ENCODE measurements at regions not wholly inside any gene's neighbourhood (a gene's known extent, or its start where the extent isn't known, plus 50 kb on each side); places are given as distances from the start of the nearest gene placed in this dataset.

DNA sequence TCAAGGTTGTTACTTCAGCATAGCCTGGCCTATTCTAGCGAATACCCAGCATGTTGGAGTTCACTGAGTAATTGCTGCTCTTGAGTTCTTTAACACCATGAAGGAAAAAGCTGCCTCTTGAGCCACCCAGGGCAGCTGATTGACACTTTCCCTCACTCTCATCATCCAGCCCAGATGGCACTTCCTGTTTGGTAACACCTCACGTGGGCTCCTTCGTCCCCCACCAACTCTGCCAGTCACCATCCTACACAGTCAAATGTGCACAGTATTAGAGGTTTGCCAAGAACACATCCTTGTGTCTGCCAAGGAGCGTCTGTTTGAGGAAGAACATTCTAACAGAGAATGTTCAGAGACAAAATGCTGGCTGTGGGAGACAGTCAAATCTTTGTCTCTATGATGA lies 266.3 kb downstream of the RPLP1 start:
- no peak for DNase-seq

DNA sequence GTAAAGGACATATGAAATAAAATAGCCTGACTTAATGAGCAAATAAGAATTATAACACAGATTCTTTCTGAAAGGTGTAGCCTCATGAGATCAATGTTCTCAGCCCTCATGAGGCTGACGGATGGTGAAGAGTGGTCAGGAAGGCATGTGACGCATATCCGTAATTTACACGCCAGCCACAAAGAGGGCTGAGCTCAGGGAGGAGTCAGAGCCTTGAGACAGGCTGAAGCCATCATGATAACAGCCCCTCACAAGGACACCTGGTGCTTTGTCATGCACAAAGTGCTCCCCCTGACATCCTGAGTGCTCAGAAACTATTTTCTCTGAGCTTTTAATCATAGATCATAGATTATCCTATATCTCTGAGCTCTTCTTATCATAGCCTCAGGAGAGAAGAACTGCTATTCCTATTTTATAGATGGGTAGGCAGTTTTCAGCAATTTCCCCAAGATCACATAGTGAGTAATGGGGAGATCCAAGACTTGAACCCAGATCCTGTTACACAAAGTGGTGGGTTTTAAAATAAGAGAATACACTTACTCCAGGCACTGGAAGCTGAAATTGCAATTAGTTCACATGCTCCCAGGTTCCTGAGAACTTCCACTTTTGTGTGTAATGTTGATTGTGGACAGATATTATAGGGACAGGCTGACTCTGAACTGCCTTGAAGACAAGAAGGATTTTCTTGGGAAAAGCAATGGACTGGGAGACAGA lies 267.1 kb downstream of the RPLP1 start:
- no peak for DNase-seq

DNA sequence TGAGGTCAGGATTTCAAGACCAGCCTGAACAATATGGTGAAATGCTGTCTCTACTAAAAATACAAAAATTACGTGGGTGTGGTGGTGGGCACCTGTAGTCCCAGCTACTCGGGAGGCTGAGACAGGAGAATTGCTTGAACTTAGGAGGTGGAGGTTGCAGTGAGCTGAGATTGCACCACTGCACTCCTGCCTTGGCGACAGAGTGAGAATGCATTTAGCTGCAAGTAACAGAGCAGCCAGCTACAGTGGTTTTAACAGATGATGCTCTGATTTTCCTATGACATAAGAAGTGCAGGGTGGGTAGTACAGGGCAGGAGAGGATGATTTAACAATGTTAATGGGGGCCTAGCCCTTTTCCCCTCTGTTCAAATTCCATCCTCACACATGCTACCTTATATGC lies 267.9 kb downstream of the RPLP1 start:
- DNase-seq: no peak

DNA sequence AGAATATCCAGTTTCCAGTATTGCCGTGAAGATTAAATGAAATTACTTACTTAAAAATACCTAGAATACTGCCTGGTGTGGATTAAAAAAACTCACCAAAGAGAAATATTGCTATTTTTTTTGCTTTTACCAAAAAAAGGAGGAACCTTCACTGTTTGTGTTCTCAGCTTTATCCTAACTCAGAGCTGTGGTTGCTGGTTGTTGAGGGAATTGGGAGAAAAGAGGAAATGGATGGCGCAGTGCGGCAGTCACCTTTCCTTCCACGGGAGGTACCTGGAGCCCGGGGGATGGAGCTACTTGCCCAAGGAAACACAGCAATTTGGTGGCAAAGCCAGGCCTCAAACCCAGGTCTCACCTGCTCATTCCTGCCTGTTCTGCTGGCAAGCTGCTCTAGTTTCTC lies 270.3 kb downstream of the RPLP1 start:
- no peak for DNase-seq

DNA sequence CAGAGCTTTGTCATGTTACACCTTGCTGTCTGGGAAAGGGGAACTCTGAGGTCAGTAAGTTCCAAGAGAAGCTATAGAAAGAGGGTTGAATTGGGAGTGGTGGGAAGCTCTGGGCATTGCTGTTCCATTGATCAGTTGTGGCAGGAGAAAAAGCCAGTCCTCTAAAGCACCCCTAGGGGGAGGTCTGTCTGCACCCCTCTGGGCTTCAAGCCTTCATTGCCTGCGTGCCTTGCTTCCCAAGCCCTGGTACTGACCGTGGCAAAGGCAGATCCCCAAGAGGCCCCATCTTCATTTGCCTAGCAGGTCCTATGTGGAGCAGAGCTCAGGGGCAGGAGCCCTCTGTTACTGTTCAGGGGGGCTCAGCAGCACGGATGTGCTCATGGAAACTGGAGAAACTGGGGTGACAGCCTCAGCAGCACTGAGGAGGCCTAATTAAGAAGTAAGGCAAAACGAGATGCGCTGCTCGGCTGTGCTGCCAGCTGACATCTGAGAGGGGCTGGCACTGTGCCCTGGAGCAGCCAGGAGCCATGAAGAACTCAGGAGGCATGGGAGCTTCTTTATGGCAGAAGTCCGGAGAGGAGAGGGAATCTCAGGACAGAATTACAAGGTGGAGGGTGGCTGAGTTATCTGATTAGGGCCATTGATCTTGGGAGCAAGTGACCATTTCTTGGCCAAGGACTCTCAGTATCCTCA lies 270.9 kb downstream of the RPLP1 start:
- DNase-seq: no peak

DNA sequence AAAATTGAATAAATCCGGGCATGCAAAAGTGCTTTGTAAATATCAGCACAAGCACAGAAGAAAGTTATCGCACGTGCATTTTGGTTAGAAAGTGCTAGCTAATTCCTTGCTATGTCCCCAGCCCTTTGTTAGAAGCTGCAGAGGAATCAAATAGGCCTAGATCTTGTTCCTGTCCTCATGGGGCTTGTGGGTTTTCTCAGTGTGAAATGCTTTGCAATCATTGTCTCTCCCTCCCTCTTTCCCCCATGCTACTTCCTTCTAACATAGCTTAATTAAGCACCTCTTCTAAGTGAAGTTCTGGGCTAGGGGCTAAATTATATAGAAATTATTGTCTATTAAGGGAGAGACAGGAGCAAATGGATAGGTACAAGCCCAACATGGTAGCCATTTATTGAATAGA lies 271.7 kb downstream of the RPLP1 start:
- no peak for DNase-seq

DNA sequence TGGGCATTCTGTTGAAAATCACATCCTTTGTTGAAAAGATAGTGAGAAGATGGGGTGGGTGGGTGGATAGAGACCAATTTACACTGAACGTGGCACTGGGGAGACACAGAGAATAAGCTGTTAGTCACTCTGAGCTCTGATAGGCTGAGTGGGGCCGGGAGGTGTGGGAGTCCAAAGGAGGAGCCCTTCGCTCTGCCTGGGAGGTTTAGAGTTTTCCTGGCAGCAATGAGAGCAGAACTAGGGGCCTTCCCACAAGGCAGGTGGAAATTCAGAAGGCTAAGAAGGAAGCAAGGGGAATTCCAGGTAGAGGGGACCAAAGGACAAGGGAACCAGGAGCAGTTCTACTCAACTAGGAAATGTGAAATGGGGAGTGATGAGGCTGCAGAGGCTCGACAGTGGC lies 272.7 kb downstream of the RPLP1 start:
- DNase-seq: no peak

DNA sequence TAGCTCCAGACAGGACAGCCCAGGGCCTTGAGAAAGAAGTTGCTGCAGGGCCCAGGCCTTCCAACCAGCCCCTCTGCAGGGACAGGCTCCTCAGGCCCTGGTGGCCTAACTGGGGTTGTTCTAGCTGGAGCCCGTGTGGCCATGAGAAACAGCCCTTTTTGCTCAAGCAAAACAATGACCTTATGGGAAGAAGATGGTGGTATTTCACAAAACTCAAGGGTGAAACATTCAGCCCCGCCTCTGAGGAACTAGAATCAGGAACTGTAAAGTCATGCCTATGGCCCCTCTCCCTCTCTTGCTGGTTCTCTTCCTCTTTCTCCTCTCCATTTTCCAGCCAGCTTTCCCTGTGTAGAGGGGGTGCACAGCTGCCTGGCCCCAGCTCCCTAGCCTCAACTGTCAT lies 273.3 kb downstream of the RPLP1 start:
- no peak for DNase-seq

DNA sequence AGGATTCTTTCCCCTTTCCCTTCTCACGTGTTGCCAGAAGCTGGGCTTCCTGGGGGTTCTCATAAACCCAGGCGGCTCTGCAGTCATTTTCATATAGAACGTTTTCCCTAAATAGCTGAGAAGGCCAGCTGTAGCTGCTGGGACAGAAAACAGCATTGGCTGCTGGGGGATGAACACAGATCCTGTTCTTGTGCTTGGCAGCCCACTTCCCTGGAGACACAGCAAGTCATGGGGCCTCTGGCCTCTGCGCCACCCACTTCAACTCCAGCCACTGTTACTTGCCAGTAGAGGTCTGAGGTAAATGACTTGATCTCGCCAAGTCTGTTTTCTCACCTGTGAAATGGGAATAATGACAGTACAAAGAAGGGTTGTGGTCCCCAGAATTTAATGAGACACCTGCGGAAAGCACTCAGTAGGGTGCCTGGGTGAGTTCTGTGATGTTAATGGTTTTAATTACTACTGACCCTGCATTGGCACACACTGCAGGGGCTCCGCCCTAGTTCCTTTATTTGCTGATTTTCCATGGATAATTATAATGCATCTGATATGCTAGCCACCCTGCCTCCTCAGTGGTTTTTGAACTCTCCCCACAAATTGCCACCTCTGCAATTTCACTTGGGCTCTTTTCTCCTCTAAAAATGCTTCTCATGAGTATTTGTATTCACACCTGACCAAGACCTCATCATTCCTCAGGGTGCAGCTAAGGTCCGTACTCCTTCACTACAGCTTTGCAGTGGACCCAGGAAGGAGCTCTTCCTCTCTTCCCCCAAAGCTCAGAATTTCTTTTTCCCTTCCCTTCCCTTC lies 274.7 kb downstream of the RPLP1 start:
- DNase-seq: no peak

DNA sequence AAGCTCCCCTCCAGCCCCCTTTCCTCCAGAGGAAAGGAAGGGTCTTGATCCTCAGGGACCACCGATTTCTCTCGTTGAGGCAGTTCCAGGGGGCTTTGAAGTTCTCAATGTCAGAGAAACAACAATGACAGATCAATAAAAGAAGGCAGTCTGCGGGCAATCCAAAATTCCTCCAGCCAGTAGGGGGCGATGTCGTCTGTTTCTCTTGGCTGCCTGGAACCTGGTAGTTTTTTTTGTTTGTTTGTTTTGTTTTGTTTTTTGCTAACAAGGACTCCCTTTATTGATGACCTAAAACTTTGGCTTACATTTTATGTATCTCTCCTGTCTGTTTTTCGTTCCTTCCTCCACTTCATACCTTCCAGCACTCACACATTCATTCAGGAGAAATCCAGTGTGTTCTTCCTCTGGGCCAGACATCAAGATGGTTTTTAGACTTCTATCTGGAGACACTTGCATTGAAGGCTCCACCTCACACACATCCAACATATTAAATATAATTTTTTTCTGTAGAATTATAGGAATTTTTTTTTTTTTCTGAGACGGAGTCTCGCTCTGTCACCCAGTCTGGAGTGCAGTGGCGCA lies 276.6 kb downstream of the RPLP1 start:
- DNase-seq: peak; percentile 55

DNA sequence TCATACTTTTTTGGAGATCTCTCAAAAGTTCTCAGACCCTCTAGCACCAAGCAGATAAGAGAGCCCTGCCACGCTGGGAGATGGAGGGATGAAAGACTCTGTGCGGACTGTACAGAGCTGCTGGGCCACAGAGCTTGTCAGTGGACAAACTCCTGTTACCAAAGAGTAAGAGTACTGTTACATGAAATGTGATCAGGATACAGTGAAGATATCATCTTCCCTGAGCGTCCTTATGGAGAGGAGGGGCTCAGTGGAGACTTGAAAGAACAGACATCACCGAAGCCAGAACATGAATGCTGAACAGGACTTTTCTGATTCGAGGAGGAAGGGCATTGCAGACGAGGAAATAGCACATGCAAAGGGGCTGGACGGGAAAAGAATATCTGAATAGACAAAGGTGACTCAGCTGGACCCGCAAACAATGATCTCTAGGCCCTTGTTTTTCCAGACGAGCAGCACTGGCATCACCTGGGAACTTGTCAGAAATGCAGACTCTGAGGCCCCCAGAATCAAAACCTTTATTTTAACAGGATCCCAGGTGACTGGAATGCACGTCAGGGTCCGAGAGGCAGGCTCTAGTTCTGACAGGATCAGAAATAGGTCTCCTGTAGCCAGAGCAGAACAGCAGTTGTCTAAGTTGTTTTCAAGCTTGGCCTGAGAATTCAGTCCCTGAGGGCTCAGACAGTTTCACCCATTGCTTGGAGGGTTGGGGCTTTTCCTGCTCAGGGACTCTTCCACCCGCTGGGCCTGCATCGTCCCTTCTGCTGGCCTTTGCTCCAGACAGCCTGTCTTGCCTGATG lies 277.9 kb downstream of the RPLP1 start:
- no peak for DNase-seq

DNA sequence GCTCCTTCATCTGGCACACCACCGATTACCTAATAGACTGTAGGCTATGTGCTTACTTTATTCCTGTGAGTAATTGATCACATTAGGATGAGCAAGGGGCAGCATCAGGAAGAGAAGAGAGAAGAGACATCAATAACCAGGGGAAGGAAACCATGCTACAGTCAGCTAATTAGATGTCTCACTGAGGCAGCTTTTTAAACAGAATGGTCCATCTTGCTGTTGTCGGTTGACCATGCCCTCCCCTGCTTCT lies 278.4 kb downstream of the RPLP1 start:
- no peak for DNase-seq

DNA sequence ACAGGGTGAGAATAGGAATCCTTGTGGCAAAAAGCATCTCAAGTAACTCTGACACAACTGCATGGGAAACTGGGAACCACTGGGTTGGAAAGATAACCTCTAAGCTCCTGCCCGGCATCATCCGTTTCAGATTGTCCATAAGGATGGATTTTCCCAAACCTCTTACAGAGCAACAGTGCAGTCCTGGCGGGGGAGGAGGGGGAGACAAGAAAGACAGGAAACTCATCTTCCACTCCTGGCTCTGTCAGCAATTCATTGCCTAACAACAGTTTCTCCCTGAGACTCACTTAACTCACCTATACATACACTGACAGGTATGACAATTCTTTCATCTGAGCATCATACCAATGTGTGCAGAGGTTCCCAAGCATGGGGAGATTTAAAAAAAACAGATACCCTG lies 279.0 kb downstream of the RPLP1 start:
- no peak for DNase-seq

DNA sequence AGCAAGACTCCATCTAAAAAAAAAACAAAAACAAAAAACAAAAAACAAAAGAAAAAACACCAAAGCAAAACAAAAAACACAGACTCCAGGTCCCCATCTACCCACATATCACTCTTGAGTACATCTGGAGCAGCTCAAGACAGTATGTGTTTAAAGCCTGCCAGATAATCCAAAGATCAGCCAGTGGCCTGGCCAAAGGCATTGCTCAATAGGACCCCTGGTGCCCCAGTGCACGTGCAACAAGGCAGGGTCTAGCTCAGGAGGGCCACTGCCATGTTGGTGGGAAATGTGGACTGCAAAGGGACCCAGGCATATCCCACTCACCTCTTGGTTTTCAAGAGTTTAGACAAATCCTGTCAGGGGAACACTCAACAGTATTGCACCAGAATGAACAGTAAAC lies 279.5 kb downstream of the RPLP1 start:
- DNase-seq: no peak

DNA sequence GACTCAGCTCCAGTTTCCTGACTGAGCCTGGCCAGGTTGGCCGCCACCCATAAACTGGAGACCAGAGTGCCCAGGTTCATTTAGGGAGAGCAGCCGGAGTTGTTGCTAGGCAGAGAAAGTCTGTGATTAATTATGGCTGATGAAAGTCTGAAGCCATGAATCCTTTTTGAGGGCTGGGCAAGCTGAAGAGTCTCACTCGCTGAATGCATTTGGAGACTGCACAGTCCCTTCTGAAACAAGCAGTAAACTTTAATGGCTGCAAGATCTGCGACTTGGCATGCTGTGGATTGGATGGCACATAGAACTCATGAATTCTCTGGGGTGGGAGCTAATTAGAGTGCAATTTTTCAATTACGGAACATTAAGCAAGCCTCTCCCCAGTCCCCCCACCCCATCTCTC lies 282.1 kb downstream of the RPLP1 start:
- no peak for DNase-seq

DNA sequence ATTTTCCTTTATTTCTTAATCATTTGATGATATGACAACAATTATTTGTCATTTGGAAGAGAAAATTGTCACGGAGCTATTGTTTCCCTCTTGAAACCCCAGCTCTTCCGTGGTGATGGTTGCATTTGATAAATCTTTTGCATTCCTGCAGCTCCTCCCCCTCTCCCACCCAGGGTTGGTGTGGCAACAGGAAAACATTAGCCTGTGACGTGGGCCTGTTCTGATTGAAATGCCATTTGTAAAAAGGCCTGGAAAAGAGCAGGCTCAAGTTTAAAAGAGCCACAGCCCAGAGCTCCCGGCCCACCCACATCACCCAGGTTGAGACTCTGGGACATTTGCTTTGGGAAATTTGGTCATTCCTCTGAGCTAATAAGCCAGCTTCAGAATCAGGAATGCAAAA lies 282.5 kb downstream of the RPLP1 start:
- DNase-seq: no peak

DNA sequence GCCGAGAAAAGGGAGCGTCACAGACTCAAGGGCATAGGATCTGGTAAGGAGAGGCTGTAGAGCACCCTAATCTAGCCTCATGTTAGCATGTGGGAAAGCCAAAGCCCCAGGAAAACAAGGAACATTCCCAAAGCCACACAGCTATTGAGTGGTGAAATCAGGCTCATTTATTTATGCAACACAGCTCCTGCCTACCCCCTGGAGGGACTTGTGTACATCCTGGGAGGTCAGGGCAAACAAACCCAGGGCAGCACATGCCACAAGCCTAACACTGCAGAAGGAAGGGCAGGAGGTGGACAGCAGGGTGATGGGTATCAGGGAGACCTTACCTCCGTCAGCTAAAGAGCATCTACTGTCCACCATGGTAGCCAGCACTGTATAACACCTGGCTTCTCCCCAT lies 283.5 kb downstream of the RPLP1 start:
- no peak for DNase-seq

DNA sequence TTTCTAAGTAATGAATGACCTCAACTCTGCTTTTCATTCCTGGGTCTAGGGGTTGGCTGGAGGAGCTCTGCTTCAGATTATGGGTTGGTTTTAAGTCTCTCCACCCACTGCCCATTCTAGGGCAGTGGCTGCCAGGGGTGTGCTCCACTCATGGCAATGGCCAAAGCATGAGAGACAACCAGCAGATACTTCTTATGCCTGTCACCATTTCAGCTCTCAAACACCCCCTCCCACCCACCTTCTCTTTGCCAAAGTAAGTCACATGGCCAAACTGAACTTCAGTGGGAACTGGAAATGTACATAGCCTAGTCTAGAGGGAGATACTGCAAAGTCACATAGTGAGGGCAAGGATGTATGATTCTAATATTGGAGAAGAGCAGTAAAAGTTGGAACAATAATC lies 285.3 kb downstream of the RPLP1 start:
- DNase-seq: no peak

DNA sequence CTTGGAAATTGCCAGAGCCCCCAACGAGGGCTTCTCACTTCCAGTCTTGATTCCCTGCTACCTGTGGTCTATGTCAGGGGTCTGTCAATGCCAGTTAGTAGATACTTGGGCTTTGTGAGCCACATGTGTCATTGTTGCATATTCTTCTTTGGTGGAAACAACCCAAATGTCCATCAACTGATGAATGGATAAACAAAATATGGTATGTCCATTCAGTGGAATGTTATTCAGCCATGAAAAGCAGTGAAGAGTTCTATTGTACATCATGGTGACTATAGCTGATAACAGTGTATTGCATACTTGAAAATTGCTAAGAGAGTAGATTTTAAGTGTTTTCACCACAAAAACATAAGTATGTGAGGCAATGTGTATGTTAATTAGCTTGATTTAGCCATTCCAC lies 288.1 kb downstream of the RPLP1 start:
- no peak for DNase-seq

DNA sequence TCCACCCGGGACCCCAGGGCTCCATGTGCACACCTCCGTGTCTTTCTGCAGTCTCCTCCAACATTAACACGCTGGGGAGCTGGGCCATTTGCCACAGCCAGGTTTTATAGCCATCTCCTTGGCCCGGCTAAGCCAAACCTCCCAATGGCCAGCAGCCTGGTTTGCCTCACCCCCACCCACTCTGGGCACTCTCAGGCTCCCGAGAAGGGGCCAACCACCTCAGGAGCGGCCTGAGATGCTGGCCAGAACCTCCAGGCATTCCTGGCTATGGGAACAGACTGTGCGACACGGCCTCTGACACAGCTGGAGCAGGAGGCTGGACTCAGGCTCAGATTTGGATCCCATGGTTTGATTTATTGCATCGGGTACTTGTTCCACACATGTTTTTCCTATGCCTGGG lies 289.7 kb downstream of the RPLP1 start:
- DNase-seq: no peak

DNA sequence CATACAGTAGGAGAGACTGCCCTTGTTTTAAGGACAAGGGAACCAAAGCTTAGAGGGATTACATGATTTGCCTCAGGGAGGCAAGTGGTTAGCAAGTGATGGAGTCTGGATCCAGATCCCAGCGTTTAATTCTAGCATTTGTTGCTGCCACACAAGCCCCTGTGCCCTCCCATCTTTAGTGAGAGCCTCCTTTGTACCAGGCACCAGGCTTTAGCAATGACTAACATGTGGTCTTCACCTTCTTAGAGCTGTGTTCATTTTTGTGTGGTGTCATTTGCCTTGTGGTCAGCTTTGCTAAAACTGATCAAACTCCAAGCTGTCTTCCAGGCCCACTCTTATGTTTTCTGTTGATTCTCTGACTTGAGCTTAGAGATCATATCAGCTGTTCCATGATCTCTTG lies 290.5 kb downstream of the RPLP1 start:
- no peak for DNase-seq

DNA sequence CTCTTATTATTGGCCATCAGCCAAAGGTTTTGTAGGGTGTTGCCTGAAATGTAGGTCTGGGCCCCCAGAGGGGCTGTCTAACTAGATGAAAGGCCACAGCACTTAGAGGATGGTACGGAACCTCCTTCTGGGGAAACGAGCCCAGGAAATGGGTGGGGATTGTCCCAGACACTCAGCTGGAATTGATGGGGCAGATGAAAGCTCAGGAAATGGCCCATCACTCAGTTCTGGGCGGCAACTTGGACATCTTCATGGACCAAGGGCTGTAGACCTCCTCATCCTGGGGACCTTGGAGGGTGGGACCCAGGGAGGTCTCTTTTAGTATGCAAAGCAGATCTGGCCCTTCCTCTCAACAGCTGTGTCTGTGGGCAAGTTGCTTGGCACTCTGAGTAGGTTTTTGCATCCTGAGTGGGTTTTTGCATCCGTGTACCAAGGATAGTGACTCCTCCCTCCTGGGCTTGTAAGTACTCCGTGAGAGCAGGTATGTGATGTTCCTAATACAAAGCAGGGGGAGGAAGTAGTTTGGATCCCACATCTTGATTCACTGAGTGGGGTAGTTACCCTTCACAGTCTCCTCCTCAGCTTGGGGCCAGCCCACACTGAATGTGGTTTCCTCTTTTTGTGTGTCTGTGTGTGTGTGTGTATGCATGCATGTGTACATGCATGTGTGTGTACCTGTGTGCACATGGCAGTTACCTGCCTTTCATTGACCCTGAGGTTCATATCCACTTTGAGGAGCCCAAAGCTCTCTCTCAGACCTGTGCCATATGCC lies 292.0 kb downstream of the RPLP1 start:
- no peak for DNase-seq

Measured in effector CD8-positive, alpha-beta T cell (primary cell).